OCI-LY7 (cell line): ENCODE measurements at regions not wholly inside any gene's neighbourhood (a gene's known extent, or its start where the extent isn't known, plus 50 kb on each side); places are given as distances from the start of the nearest gene placed in this dataset.

Experiments used
- BruUV-seq: library from RNA; stranded (reverse); fragments of 400-500 nt; replicated peaks from 2 replicates; lab custom pipeline; 2021; lab: Mats Ljungman, UMichigan
- CTCF ChIA-PET: fragments of 300-600 bp; sonication (Branson Sonifier 250); formaldehyde crosslinking; loops from one replicate; lab custom pipeline; 2022; ENCODE audit warnings: antibody characterized with exemption; ENCODE audit not compliant: unreplicated experiment; lab: Charles Lee
- POLR2A ChIA-PET: fragments of 300-600 bp; sonication (Branson Sonifier 250); formaldehyde crosslinking; loops from one replicate; lab custom pipeline; 2022; ENCODE audit warnings: antibody characterized with exemption; lab: Charles Lee
- DNase-seq: peaks from one replicate; pipeline ENCODE4 v3.0.0-alpha.2; 2015; ENCODE audit warnings: low spot score
- H2AFZ ChIP-seq: fragments of 200-600 bp; sonication (generic), shearing (Covaris generic); 2 replicates; pipeline ENCODE4 v1.6.1; 2014; ENCODE audit warnings: mild to moderate bottlenecking, antibody characterized with exemption, low read length, moderate library complexity
- H3K27ac ChIP-seq: fragments of 200-600 bp; sonication (generic); 2 replicates; pipeline ENCODE4 v1.5.1; 2014; ENCODE audit warnings: mixed run types, low read depth, mild to moderate bottlenecking, moderate library complexity, low read length, inconsistent platforms; ENCODE audit not compliant: poor library complexity, severe bottlenecking
- H3K36me3 ChIP-seq: fragments of 200-600 bp; sonication (generic); 2 replicates; pipeline ENCODE4 v1.6.1; 2014; ENCODE audit warnings: mild to moderate bottlenecking, antibody characterized with exemption, low read length, moderate library complexity, mixed read lengths; ENCODE audit not compliant: insufficient read depth
- H3K4me1 ChIP-seq: fragments of 200-600 bp; sonication (generic); 2 replicates; pipeline ENCODE4 v1.5.1; 2014; ENCODE audit warnings: mild to moderate bottlenecking, low read length; ENCODE audit not compliant: insufficient read depth, poor library complexity, severe bottlenecking
- H3K4me2 ChIP-seq: fragments of 200-600 bp; sonication (generic); 2 replicates; pipeline ENCODE4 v1.6.1; 2014; ENCODE audit warnings: mild to moderate bottlenecking, low read length
- H3K4me3 ChIP-seq: fragments of 200-600 bp; sonication (generic); 2 replicates; pipeline ENCODE4 v1.5.1; 2014; ENCODE audit warnings: mild to moderate bottlenecking, low read depth, low read length; ENCODE audit not compliant: poor library complexity, severe bottlenecking
- H3K79me2 ChIP-seq: fragments of 200-600 bp; sonication (generic); 2 replicates; pipeline ENCODE4 v1.6.1; 2016; ENCODE audit warnings: low read depth, mild to moderate bottlenecking, low read length, moderate library complexity, mixed read lengths; ENCODE audit not compliant: insufficient read depth
- H3K9me2 ChIP-seq: fragments of 200-600 bp; sonication (generic); 2 replicates; pipeline ENCODE4 v1.6.1; 2016; ENCODE audit warnings: mild to moderate bottlenecking, low read length, mixed read lengths; ENCODE audit not compliant: insufficient read depth
- H3K9me3 ChIP-seq: fragments of 200-600 bp; sonication (generic); 2 replicates; pipeline ENCODE4 v1.6.1; 2014; ENCODE audit warnings: mild to moderate bottlenecking, mixed run types, low read length, mixed read lengths
- H4K20me1 ChIP-seq: fragments of 200-600 bp; sonication (generic); 2 replicates; pipeline ENCODE4 v1.6.1; 2014; ENCODE audit warnings: mild to moderate bottlenecking, antibody characterized with exemption, low read length, moderate library complexity, mixed read lengths; ENCODE audit not compliant: insufficient read depth
- EZH2phosphoT487 ChIP-seq: fragments of 200-600 bp; sonication (generic); IDR thresholded peaks from 2 replicates; pipeline ENCODE4 v1.6.1; 2018; ENCODE audit warnings: low read depth, borderline replicate concordance, mild to moderate bottlenecking, mixed run types, antibody characterized with exemption, low read length, moderate library complexity, mixed read lengths
- intact Hi-C: fragments of 100-400 bp; cut with micrococcal nuclease; formaldehyde crosslinking; loops from one replicate; pipeline ENCODE4 v1.10.0; 2022; ENCODE audit not compliant: unreplicated experiment
- TF ChIP-seq, protein P1 (sequence below): fragments of 200-600 bp; sonication (generic); conservative IDR thresholded peaks from 2 replicates; pipeline ENCODE4 v1.5.1; 2014; ENCODE audit warnings: mild to moderate bottlenecking, antibody characterized with exemption, low read length, moderate library complexity, mixed read lengths

DNA sequence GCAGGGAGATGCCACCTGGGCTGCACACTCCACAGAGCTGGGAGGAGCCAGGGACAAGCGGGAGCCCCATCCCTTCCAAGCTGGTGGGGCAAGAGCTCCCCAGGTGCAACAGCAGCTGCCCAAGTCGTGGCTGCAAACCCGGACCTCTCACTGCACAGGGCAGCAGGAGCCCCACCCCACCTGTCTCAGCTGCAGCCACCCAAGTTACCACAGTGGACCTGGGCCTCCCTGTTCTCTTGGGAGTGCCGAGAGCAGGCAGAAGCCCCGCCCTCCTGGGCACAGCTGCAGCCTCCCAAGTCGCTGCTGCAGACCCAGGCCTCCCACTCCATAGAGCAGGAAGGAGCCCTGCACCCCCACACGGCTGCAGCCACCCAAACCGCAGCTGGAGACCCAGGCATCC, 374.1 kb upstream of the ACO1 start:
- no peaks in the 10 kb centered on the region for H3K9me3 ChIP-seq
- H3K4me2 ChIP-seq, result no peak overlapping the region
- no peaks in the 10 kb centered on the region for H3K9me2 ChIP-seq
- TF ChIP-seq EZH2phosphoT487, result no peak
- TF ChIP-seq, protein P1, sequence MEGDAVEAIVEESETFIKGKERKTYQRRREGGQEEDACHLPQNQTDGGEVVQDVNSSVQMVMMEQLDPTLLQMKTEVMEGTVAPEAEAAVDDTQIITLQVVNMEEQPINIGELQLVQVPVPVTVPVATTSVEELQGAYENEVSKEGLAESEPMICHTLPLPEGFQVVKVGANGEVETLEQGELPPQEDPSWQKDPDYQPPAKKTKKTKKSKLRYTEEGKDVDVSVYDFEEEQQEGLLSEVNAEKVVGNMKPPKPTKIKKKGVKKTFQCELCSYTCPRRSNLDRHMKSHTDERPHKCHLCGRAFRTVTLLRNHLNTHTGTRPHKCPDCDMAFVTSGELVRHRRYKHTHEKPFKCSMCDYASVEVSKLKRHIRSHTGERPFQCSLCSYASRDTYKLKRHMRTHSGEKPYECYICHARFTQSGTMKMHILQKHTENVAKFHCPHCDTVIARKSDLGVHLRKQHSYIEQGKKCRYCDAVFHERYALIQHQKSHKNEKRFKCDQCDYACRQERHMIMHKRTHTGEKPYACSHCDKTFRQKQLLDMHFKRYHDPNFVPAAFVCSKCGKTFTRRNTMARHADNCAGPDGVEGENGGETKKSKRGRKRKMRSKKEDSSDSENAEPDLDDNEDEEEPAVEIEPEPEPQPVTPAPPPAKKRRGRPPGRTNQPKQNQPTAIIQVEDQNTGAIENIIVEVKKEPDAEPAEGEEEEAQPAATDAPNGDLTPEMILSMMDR, result no peak
- H3K27ac ChIP-seq, result no peak overlapping the region
- CTCF ChIA-PET, result no interaction called here
- no TSS peak for BruUV-seq
- intact Hi-C loops, result no loop called here
- no peak for DNase-seq
- H4K20me1 ChIP-seq, result no peaks in the 10 kb centered on the region
- no peak overlapping the region for H3K4me3 ChIP-seq
- no peak overlapping the region for H2AFZ ChIP-seq
- POLR2A ChIA-PET, result interaction anchor here (0.7 to 1.1 kb wide), 2 partner anchors 23 to 960 kb away, joined by 3 read pairs; no protein-coding TSS in a partner anchor
- H3K4me1 ChIP-seq, result no peaks in the 10 kb centered on the region
- no peaks in the 10 kb centered on the region for H3K79me2 ChIP-seq
- H3K36me3 ChIP-seq, result no peaks in the 10 kb centered on the region

DNA sequence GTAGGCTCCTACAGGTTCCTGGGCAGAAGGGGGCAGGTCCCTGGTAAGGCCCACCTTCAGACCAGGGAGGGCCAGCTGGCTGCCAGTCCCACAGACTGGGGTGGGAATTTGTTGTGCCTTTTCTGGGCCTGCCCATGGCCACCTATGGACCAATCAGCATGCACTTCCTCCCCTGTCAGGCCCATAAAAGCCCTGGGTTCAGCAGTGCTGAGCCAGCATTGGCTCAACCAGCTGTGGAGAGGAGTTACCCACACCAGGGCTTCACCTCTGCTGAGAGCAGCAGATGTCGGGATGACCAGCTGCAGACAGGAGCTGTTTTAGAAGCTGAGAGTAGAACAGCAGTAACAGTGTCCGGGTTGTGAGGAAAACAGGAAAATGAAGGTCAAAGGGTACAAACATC, 373.4 kb upstream of the ACO1 start:
- ChIA-PET POLR2A (no interaction called here), CTCF (no interaction called here)
- Histone ChIP-seq H3K9me2 (no peaks in the 10 kb centered on the region), H3K4me3 (no peak overlapping the region), H3K4me1 (no peaks in the 10 kb centered on the region), H3K79me2 (no peaks in the 10 kb centered on the region), H3K9me3 (no peaks in the 10 kb centered on the region), H2AFZ (no peak overlapping the region), H3K36me3 (no peaks in the 10 kb centered on the region), H3K27ac (no peak overlapping the region), H4K20me1 (no peaks in the 10 kb centered on the region), H3K4me2 (no peak overlapping the region)
- intact Hi-C loops, result no loop called here
- BruUV-seq, result no TSS peak
- DNase-seq, result no peak
- no peak for TF ChIP-seq EZH2phosphoT487
- TF ChIP-seq, protein P1, result no peak

GRCh38 chr9:32015795-32016194, 368.6 kb upstream of the ACO1 start:
- H3K9me3 ChIP-seq, result no peaks in the 10 kb centered on the region
- H3K79me2 ChIP-seq, result no peaks in the 10 kb centered on the region
- H4K20me1 ChIP-seq, result no peaks in the 10 kb centered on the region
- no peaks in the 10 kb centered on the region for H3K9me2 ChIP-seq
- no peak overlapping the region for H3K4me2 ChIP-seq
- no peak overlapping the region for H3K4me3 ChIP-seq
- intact Hi-C loops, result no loop called here
- POLR2A ChIA-PET, result interaction anchor here (0.7 kb wide), 1 partner anchor 21 kb away, joined by 3 read pairs; no protein-coding TSS in a partner anchor
- no peak overlapping the region for H3K27ac ChIP-seq
- H3K4me1 ChIP-seq, result no peaks in the 10 kb centered on the region
- TF ChIP-seq, protein P1, result no peak
- TF ChIP-seq EZH2phosphoT487, result no peak
- H3K36me3 ChIP-seq, result no peaks in the 10 kb centered on the region
- H2AFZ ChIP-seq, result no peak overlapping the region
- BruUV-seq, result no TSS peak
- no peak for DNase-seq
- CTCF ChIA-PET, result no interaction called here
